ENCODE measurements at regions not wholly inside any gene's neighbourhood (a gene's known extent, or its start where the extent isn't known, plus 50 kb on each side); places are given as distances from the start of the nearest gene placed in this dataset.

- Histone ChIP-seq H3K4me1 (peaks cover 0 to 8% (median 0%) of the 10 kb centered on the region in 4 donors), H3K4me3 (no peak overlapping the region), H3K27me3 (no peaks in the 10 kb centered on the region), H3K9me3 (no peaks in the 10 kb centered on the region), H3K27ac (no peak overlapping the region), H3K36me3 (no peaks in the 10 kb centered on the region)
- no peak for TF ChIP-seq CTCF (IDR thresholded peaks at IDR 0.05)
- no peak for DNase-seq
- intact Hi-C loops (cut with DNase I; ENCODE audit: low total_unique reads) = no loop called here
These were observed 87.8 kb upstream of the HSPA9 start for GRCh38 chr5:138663009-138663408.

- no peak for TF ChIP-seq CTCF (IDR thresholded peaks at IDR 0.05)
- no peak for DNase-seq
- intact Hi-C loops (cut with DNase I; ENCODE audit: low total_unique reads) = no loop called here
- H3K27ac ChIP-seq = no peak overlapping the region
- no peak overlapping the region for H3K4me3 ChIP-seq
- no peaks in the 10 kb centered on the region for H3K27me3 ChIP-seq
- H3K4me1 ChIP-seq = peaks cover 0 to 8% (median 0%) of the 10 kb centered on the region in 4 donors
- H3K9me3 ChIP-seq = no peaks in the 10 kb centered on the region
- no peaks in the 10 kb centered on the region for H3K36me3 ChIP-seq
These were observed 87.4 kb upstream of the HSPA9 start for GRCh38 chr5:138662599-138662998.

- intact Hi-C loops (cut with DNase I; ENCODE audit: low total_unique reads) = no loop called here
- Histone ChIP-seq H3K4me3 (no peak overlapping the region), H3K27ac (no peak overlapping the region), H3K27me3 (no peaks in the 10 kb centered on the region), H3K4me1 (peaks cover 0 to 8% (median 0%) of the 10 kb centered on the region in 4 donors), H3K9me3 (no peaks in the 10 kb centered on the region), H3K36me3 (no peaks in the 10 kb centered on the region)
- TF ChIP-seq CTCF (IDR thresholded peaks at IDR 0.05) = no peak
- peak in 1 of 2 donors; percentile 7 for DNase-seq
These were observed 86.8 kb upstream of the HSPA9 start for GRCh38 chr5:138661991-138662434.

GRCh38 chr5:138661291-138661960, 86.2 kb upstream of the HSPA9 start:
- peak in 1 of 2 donors; percentile 6 for DNase-seq
- no peak overlapping the region for H3K4me3 ChIP-seq
- no peak for TF ChIP-seq CTCF (IDR thresholded peaks at IDR 0.05)
- intact Hi-C loops (cut with DNase I; ENCODE audit: low total_unique reads) = no loop called here
- H3K36me3 ChIP-seq = no peaks in the 10 kb centered on the region
- H3K27me3 ChIP-seq = no peaks in the 10 kb centered on the region
- no peak overlapping the region for H3K27ac ChIP-seq
- no peaks in the 10 kb centered on the region for H3K9me3 ChIP-seq
- peaks cover 0 to 8% (median 0%) of the 10 kb centered on the region in 4 donors for H3K4me1 ChIP-seq

GRCh38 chr5:138660051-138660572, 84.9 kb upstream of the HSPA9 start:
- intact Hi-C loops (cut with DNase I; ENCODE audit: low total_unique reads) = no loop called here
- TF ChIP-seq CTCF (IDR thresholded peaks at IDR 0.05) = no peak
- H3K36me3 ChIP-seq = no peaks in the 10 kb centered on the region
- DNase-seq = peak in 1 of 2 donors; percentile 5
- H3K27ac ChIP-seq = no peak overlapping the region
- H3K4me3 ChIP-seq = no peak overlapping the region
- H3K9me3 ChIP-seq = no peaks in the 10 kb centered on the region
- peaks cover 0 to 8% (median 0%) of the 10 kb centered on the region in 4 donors for H3K4me1 ChIP-seq
- H3K27me3 ChIP-seq = no peaks in the 10 kb centered on the region

Data from tibial artery (tissue), 4 donors.